NCI-H187 (cell line): ENCODE measurements at regions not wholly inside any gene's neighbourhood (a gene's known extent, or its start where the extent isn't known, plus 50 kb on each side); places are given as distances from the start of the nearest gene placed in this dataset.
"Not testable (repeated sequence)": the region's sequence is repeated elsewhere in the genome, so short reads cannot be mapped to it uniquely, and the experiment has no call there.

Source experiments
- DNase-seq, 2 experiments: peaks; one replicate each; lab custom pipeline; 2025; lab: John Stamatoyannopoulos, UW

DNA sequence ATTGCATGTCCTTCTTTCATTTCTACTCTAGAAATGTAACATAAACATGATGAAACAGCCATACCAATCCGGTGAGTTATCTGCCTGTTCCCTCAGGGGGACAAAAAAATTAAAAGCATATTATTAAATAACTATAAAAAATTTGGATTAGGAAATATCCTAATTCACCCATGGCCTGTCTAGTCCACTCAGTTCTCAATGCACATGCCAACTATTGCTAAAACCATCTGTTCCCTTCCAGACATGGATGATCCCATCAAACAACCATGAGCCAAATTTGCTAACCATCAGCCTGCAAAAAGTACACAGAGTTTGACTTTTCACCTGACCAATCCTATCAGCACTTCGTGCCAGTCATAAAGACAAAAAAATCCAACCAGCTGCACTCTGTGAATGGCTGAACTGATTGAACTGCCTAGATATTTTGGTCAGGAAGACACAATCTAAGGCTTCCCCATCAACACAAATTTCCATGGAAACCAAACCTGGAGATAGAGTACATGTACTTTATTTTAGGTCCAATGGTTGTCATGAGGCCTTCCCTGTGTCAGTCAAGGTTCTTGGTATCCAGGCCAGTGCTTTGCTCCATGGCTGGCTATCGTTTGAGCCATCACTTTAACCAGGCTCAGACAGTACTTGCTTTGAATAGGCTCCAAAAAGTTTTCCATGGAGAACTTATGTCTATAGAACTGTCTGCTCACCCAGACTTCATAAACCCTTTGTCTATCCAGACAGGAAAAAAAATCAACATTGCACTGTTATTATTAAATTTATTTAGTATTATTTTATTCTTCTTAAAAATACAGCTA, 570.8 kb downstream of the LTN1 start:
- no peak for DNase-seq

DNA sequence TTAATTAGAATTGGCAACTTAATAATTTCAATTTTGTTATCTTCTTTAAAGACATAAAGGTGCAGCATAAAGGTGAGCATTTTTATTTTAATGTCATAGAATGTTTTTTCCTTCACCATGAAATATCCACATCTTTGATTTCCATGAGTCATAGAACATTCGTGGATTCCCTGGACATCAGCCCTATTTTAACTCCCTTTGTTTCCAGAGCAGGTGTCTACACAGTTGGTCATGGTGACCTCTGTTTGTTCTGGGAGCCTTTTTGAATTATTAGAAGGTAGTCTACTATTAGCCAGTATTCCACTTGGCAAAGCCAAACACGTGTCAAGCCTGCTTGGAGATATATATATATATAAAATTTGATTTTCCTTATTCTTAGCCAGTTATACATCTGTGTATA, 572.9 kb downstream of the LTN1 start:
- no peak for DNase-seq

DNA sequence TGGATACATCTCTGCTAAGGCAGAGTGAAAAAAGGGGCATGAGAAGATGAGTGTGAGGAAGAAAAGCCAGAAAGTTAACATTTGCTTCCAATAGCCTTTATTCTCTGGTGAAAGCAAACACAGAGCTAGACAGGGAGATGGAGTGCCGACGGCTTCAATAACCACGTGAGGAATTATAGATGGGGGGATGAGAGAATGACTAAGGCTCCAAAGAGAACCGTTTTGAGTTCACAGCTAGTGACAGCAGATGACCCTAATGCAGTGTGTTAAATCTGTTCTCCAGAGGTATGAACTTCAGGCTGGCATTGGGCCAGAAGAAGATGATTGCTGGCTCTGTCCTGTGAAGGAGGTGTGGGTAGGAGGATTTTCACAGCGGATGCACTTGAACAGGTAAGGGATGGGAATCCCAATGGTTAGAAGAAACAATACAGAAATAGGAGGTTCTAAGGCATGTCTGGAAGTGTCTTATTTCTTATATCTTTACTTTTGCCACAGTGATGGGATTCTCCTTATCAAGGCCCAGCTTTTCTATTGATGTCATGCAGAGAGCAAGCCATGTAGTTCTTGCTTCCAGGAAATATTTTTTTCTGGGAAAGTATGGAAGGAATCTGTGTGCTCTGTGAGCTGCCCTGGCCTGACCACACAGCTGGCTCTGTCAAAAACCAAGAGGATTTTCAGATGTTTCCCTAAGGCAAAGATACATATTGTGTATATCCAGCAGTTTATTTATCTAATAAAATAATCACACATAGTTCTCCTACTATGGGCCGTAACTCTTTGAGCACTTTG, 573.8 kb downstream of the LTN1 start:
- DNase-seq, result no peak

DNA sequence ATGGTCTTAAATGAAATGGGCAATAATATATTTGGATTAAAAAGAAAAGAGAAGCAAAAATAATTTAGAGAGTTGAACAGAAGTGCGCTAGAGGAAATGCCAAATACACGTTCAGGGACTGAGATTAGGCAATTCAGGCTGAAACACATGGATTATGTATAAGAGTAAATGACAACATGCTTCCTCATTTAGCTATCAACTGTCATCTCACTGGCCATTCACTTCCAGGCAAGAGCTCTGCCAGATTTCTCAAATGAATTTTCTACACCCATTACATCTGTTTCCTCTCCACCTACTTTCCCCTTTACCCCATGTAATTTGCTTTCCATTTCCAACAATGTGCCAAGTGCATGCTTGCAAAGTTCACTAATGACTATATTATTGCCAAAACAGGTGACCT, 582.4 kb downstream of the LTN1 start:
- DNase-seq, result no peak

DNA sequence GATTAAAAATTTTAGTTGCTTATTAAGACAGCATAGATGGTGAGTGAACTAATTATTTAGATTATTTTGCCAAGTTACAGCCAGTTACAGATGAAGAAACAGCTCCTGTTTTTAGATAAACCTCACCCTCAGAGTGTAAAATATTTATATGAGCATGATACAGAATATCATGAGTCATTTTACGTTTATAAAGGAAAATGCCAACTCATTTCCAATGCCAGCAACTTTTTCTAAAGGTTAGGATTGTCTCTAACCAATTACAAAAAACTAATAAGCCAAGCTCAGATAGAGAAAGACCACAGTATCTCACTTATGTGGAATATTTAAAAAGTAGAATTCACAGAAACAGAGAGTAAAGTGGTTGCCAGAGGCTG, 590.1 kb downstream of the LTN1 start:
- DNase-seq, result no peak

DNA sequence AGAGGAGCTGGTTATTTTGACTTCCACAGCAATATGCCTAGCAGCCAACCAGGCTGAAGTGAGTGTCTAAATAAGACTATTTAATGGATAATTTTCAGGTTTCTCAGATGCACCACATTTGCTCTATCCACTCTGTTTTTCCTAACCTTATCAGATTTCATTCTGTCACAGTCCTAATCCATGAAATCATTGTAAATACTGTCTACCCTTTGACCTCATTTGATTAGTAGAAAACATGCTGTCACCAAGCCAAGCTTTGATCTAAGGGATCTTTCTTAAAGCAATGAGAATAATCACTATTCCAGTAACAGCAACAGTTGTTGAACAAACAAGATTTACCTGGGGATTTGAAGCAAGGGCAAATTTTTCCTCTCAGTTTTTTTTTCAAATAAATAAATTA, 595.6 kb downstream of the LTN1 start:
- DNase-seq, result no peak

DNA sequence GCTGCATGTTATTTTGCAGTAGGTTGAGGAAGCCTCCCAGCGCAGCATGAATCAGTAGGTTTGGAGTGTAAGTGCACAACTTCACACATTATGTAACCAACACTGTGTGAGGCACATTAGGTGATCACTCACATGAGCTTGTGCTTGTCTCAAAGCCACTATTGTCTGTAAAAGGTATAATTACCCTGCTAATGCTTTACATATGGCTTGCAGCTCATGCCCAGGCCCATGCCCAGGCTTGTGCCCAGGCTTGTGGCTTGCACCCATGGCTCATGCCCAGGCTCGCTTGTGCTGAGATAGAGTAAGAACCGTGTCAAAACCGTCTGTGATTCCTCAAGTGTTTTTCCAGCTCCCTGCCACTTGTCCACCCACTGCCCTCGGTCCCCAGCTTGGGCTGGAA, 596.3 kb downstream of the LTN1 start:
- DNase-seq, result no peak

DNA sequence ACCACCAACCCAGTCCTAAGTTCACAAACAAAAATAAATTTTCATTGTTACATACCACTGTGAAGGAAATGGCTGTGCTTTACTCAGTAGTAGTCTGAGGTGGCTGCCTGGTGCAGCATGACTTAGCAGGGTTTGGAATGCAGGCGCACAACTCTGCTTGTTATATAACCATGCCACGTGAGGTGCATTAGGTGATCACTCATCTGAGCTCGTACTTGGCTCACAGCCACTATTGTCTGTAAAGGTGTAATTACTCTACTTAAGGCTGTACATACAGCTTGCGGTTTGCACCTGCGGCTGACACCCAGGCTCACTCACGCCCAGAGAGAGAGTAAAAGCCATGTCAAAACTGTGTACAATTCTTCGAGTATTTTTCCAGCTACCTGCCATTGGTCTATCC, 599.4 kb downstream of the LTN1 start:
- DNase-seq, result peak in 1 of 2 experiments; percentile 14

DNA sequence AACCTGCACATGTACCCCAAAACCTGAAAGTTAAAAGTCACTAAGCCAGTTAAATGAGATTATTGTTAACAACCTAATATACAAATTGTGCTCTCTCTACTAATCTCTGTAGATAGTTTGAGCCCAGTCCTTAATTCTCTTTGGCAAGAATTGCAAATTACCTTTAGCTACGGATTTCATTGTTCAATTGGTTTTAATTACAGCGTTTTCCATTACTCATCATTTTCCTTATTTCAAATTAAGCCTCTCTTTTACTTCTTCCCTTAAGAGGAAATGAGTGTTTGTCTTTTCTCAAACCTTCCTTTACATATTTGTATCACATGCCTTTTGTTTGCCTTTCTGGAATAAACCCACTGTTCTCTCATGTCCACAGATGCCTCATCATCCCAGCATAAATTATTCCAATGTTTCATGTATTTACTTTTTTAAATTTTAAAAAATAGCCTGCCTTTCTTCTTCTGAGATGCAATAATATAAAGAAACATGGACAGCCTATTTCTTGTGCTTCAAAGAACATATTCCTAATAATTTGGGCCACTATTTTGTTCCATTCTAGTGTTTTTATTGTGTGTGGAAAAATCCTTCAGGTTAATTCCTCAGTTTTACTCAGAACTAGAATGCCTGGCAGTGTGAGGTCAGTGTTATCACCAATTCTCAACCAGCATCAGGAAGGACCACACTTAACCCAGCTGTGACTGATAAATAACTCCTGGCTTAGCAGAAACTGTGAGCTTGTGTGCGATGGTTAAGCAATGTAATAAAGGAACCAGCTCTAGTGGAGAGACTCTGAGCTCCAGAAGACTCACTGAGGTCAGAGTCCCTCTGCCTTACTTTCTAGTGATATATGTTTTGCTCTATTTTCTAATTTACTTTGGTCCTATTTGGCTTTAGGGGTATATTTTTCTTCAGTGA, 600.5 kb downstream of the LTN1 start:
- DNase-seq, result no peak

DNA sequence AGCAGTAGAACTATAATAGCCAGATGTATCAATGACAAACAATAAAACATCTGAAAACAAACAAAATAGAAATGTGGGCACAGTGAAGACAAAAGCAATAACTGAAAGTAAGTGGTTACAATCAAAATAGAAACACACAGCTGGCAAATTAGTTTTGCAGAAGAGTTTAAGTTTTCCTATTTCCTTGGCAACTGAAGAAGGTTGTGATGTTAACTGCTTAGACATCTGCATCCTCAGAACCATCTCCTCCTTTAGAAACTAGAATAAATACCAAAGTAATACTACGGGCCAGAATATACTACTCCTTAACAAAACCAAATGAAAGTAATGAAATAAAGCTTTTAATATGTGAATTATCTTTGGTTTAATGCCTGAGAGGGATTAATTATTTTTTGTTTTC, 605.5 kb downstream of the LTN1 start:
- DNase-seq, result no peak

DNA sequence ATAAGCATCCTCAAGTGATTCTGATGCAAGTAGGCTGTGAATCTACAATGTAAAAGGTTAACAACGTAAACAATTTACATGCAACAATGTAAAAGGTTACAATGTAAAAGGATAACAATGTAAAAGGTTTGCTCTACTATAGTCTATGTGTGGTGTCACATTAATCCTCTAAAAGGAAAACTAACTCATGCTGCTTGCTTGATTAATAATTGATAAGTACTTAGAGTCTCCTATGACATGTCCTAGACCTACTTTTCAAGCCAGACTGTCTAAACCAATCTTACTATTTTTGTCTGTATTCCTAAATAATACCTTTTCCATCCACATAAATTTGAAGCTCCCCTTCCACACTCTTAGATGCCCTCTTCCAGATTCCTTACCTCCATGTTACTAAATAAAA, 606.8 kb downstream of the LTN1 start:
- no peak for DNase-seq

DNA sequence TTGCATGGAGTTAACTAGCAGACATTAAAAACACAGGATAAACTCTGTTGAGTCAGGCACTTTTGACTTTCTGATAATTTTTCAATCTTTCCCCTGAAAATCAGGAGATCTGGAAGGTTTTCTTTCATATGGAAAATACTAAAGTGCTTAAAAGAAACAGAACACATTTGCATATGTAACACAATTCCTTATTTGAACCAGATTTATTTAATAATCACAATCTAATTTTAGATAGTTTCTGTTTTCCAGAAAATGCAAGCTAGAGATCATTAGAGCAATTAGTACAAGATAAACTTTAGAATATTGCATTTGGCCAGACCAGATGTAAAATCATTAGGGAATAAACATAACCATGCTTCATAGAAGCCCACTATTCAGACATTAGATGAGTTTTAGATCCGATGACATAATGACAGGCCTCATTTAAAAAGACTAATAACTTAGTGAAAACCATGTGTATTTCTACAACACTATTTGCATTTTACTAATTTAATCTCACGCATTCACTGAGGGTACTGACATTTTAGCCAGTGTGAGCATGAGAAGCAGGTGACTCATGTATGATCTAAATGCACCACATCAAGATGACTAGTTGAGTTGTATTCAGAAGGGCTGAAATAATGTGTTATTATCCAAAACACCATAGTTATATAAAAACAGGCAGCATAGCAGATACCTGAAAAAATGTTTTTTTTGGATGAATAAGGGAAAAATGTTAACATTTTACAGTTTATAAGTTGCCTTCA, 611.5 kb downstream of the LTN1 start:
- not testable (repeated sequence) for DNase-seq

DNA sequence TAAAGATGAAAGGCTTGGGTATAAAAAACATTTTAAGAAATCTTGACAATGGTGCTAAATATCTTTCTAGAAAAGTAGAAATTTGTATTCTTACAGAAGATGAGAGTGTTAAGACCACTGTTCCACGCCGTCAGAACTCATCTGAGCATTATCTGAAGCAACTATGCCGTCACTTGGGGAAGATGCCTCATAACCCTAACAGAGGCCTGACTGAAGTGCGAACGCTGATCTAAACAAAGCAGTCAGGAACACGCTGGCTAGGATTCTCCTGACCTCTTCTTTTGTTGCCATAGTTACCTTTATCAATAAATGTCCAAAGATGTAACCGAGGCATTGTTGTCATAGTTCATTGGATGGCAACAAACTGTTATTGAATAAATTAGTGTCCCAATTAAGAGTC, 612.4 kb downstream of the LTN1 start:
- DNase-seq, result no peak

DNA sequence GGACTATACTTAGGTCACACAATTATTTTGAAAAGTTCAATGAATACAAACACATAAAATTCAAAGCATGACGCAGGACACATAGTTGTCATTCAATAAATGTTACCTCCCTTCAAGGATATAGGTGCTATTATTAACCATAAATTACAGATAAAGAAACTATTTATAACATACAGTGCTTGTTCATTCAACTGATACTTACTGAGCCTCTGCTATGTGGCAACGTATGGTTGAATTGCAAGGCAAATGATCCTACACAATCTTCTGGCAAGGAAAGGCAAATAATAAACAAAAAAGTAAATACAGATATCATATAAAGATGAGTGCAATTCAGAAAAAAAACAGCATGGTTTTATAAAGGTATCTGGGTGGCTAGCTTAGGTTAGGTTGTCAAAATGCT, 614.7 kb downstream of the LTN1 start:
- DNase-seq, result no peak

DNA sequence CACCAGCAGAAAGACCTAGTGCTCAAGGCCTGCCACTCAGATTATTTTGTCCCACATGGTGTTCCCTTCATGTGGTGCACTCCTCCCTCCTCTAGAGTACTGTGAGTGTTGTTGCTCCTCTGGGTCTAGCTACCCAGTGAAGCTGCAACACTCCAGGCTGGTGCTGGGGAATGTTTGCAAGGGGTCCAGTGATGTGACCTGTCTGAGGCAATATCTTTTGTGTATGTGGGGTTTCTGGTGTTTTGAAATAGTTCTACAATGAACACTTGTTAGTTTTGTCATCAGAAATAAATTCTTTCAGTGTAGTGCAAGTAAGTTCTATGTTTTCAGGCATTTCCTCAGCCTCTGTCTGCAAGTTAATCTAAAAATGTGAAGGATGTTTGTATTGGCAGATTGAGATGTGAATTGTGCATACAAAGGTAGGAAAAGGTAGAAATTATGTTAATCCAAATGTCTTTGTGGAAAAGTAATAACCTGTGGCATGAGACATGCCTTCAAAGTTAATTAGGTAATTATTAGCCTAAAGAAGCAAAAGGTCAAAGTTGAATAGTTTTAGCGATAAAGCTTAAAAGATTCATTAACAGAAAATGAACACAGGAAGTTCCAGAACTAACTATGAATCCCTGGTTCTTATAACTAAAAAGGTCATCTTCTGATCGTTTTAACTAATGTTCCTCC, 616.8 kb downstream of the LTN1 start:
- DNase-seq, result no peak

DNA sequence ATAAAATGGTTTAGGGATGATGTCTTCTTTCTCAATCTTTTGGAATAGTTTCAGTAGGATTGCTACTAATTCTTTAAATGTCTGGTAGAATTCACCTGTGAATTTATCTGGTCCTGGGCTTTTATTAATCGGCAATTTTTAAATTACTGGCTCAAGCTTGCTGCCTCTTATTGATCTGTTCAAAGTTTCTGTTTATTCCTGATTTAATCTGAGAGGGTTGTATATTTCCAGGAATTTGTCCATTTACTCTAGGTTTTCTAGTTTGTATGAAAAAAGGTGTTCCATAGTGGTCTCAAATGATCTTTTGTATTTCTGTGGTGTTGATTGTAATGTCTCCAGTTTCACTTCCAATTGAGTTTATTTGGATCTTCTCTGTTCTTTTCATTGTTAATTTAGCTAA, 617.8 kb downstream of the LTN1 start:
- DNase-seq, result no peak

DNA sequence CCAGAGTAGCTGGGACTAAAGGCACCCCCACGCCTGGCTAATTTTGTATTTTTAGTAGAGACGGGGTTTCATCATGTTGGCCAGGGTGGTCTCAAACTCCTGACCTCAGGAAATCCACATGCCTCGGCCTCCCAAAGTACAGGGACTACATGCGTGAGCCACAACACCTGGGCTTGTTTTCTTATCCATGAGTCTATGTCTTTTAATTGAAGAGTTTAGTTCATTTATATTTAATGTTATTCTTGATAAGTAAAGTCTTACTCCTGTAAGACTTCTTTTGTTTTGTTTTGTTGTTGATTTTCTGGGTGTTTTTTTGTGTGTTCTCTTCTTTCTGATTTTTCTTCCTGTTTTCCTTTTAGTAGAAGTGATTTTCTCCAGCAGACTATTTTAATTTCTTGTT, 621.0 kb downstream of the LTN1 start:
- no peak for DNase-seq

DNA sequence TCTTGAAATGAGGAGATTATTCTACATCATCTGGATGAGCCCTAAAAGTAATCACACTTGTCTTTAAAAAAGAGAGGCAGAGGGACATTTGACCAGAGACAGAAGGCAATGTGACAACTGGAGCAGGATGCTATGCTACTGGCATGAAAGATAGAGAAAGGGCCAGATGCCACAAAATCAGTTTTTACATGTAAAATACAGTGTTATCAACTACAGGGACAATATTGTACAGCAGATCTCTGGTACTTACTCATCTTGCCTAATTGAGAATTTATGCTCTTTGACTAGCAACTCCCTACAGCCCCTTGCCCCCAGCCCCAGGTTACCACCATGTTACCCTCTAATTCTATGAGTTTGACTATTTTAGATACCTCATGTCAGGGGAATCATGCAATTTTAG, 633.4 kb downstream of the LTN1 start:
- DNase-seq, result no peak

DNA sequence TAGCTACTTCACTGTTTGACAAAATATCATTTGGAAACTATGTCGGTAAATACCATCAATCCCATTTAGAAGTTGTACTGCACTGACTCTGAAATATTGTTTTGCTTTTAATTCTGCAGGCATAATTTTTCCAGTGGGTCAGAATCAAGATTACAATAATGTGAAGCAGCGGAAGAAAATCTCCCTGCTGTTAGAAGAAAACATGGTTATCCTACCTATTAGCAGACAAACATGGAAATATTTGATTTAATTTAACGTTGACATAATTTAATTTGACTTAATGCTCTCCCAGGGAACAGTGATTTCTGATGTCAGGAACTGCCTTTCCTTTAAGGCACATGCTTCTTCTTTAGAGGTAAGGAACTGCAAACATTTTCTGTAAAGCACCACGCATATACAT, 634.0 kb downstream of the LTN1 start:
- no peak for DNase-seq

DNA sequence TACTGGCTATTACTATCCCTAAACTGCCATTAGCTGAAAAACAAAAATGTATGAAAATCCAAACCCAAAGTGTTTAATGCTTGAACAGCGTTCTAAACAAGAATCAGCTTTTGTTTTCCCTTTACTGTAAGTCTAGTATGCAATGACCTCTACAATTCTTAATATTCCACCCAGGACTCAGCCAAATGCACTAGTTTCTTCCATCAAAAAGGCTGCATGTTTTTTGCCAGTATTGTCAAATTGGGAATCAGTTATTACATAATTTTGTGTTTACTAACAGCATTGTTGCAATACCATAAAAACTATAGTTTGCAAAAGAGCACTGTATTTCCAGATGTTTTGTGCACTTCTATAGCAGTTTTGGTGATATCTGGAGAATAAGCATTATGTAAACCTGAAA, 634.5 kb downstream of the LTN1 start:
- DNase-seq, result no peak

DNA sequence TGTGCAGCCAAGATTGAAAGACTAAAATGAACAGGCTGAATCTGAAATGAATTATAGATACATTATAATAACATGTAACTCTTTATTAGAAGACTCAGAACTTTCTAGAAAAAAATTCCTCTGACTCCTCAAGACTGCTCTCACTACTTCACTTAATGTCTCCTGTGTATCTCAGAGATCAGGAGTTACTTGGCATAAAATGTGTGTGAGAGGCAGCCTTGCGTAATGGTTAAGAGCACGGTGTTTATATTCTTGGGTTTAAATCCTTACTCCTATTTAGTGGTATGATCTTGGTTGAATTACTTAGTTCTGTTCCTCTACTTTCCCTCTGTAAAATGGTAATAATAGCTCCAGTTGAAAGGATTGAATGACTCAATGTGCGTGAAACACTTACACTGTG, 634.9 kb downstream of the LTN1 start:
- DNase-seq, result no peak
